Right lung (tissue), 2 donors: ENCODE measurements at regions not wholly inside any gene's neighbourhood (a gene's known extent, or its start where the extent isn't known, plus 50 kb on each side); places are given as distances from the start of the nearest gene placed in this dataset.
A peak's percentile ranks its signal among the peaks of the same experiment; 100 is the strongest.
"Not testable (repeated sequence)": the region's sequence is repeated elsewhere in the genome, so short reads cannot be mapped to it uniquely, and the experiment has no call there.

Experiments used
- DNase-seq, 2 donors: peaks; one replicate each; pipeline ENCODE4 v3.0.0-alpha.2; 2013

DNA sequence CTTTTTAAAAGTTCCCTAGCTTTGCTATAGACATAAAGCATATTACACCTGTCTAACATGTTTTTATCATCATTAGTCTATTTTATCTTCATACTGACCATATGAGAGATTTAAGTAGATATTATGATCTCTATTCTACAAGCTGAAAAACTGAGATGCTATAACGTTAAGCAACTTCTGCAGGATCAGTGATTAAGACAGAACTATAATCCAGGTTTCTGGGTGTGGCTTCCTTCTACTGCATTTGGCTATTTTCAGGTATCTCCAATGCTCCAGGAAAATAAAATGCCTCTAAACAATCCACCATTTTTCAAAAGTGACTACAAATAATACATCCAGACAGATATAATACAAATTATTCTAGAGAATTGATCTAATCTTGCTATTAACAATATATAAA, 53.4 kb downstream of the RGS2 start:
- no peak for DNase-seq

DNA sequence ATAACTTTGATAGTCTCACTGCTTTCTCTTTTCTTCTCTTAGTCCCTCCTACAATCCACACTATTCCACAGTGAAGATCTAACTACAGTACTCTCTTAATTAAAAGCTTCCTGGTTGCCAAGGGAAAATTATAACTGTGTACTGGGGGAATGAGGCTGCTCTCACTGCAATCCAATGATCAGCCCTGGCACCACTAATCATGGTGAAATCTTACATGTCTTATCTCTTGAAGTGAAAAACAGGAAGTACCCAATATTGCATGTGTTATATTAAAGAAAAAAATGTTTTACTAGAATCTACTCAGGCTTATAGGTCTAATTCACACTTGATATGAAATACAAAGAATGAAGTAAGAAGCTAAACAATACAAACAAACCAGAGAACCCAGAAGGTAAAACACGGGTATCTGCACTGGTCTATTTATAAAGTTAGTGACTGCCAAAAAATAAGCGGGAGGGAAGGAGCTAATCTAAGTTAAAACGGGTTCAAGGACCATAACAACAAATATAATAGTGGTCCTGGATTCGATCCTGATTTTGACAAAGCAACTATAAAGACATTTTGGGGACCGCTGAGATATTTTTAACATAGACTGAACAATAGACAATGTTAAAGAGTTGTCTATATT, 57.5 kb downstream of the RGS2 start:
- DNase-seq = no peak

- no peak for DNase-seq
Measured at GRCh38 chr1:192867180-192867579, 58.3 kb downstream of the RGS2 start.

- no peak for DNase-seq
Measured at GRCh38 chr1:192869308-192869940, 60.6 kb downstream of the RGS2 start.

DNA sequence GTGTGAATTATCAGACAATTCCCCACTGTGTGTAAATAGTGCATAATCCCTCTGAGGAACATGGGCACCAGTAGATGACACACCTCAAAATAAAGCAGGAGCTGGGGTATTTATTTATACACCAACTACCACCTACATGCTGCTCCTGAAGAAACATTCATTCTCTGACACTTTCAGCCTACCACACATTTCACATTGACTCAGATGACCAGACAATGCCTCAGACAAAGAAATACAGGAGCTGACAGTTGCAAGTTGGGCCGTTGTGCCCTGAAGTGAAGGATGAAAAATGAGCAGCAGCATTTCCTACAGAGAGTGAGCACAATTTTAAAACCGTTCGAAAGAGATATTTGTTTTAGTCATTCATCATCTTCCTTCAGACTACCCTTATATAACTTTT, 63.2 kb downstream of the RGS2 start:
- no peak for DNase-seq

- DNase-seq = no peak
Measured at GRCh38 chr1:192873836-192874235, 65.0 kb downstream of the RGS2 start.

DNA sequence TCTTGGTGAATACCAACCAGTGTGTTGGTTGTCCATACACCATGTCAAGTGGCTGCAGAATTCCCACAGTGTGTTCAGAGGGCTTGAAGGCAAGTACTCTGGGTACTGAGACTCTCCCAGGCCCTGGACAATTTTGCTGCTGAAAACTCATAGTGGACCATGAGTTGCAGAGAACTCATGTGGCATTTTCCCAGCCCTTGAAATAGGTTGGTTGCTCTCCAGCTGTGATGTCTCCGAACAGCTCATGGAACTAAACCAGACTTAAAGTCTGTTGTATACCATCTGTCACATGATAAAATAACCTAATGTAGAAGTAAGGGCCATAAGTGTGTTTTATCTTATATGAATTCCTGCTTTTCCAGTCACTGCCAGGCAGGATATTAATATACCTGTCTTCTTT, 67.8 kb downstream of the RGS2 start:
- DNase-seq = peak in 1 of 2 donors; percentile 9

- no peak for DNase-seq
Measured at GRCh38 chr1:192877283-192877886, 68.5 kb downstream of the RGS2 start.

DNA sequence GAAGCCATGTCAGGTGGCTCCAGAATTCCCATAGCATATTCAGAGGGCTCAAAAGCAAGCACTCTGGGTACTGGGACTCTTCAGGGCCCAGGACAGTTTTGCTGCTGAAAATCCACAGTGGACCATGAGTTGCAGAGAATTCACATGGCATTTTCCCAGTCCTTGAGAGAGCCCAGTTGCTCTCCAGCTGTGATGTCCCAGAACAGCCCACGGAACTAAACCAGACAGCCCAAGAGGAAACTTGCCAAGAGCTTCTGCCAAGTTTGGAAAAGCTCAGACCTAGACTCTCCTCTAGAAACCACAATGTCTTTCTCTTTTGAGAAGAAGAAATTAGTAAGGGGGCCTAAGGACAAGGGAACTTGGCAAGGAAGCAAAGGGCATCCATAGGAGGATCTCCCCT, 69.4 kb downstream of the RGS2 start:
- DNase-seq = peak; percentile 29 to 30

GRCh38 chr1:192879406-192879805, 70.6 kb downstream of the RGS2 start:
- DNase-seq = no peak

DNA sequence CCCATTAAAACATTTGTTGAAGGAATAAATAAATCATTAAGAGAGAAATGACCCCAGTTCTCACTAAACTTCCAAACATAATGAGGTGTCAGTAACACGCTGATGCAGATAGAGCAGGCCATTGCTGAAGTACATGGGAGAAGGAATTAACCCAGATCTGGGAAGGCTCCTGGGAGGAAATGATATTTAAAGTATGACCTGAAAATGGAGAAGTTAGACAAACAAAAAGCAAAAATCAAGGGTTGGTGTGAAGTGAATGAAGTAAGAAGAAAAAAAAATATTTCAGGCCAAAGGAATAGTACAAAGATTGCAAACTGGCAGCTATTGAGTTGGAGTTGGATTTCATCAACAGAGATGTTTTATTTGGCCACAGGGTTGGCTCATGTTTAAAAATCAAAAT, 71.4 kb downstream of the RGS2 start:
- DNase-seq = no peak

GRCh38 chr1:192884241-192884640, 75.4 kb downstream of the RGS2 start:
- DNase-seq = no peak

- DNase-seq = not testable (repeated sequence)
Measured at GRCh38 chr1:192885387-192885786, 76.5 kb downstream of the RGS2 start.

DNA sequence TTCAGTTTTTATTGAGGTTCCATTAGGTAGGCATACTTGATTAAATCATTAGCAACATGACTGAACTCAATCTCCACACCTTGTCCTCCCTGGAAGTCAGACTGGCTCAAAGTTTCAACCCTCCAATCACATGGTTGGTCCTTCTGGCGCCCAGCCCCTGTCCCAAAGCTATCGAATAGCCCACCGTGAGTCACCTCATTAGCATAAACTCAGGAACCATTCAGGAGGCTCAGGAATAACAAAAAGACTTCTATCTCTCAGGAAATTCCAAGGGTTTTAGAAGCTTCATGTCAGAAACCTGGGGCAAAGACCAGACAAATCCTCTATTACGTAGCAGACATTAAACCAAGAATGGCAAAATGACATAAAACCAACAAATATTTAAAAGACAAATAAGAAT, 78.6 kb downstream of the RGS2 start:
- no peak for DNase-seq

DNA sequence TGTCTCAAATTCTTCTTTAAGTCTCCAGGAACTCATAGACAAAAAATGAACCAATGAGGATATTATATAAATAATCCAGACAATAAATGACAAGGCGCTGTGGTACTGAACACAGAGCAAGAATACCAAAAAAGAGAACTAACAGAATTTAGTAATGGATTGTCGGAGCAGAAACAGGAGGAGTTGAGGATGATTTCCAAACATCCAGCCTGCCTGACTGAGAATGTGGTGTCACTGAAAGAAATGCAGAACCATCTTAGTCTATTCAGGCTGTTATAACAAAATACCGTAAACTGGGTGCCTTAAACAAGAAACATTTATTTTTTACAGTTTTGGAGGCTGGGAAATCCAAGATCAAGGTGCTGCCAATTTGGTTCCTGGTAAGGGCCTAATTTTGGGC, 79.7 kb downstream of the RGS2 start:
- DNase-seq = no peak

DNA sequence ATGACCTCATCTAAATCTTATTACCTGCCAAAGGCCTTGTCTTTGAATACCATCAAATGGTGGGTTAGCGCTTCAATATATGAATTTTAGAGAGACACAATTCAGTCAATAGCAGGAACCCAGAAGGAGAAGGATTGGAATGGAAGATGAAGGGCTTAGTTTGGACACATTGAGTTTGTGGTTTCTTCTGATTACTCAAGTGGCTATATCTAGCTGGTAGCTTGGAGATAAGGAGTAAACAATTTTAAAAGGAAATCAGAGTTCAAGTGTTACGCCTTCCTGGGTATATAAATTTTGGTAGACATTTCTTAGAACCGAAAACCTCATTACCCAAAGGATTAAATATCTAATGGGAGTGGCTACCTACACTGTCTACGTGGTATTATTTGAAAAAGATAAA, 80.2 kb downstream of the RGS2 start:
- DNase-seq = no peak

DNA sequence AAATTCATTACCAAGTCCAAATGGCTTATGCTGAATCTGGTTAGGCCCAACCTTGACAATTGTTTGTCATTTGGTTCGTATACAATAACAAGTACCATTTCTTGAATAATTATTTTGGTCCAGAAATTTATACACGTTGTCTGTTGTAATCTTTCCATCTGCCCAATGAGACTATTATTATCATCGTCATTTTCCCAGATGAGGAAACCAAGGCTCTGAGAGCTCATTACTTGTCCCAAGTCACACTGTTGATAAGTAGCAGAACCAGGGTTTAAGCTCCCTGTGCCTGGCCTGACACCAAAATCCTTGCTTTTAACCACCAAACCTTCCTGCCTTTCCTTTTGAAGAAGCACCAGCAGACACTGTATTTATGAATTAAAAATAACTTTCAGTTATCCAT, 81.3 kb downstream of the RGS2 start:
- no peak for DNase-seq

- no peak for DNase-seq
Measured at GRCh38 chr1:192892934-192893333, 84.1 kb downstream of the RGS2 start.

DNA sequence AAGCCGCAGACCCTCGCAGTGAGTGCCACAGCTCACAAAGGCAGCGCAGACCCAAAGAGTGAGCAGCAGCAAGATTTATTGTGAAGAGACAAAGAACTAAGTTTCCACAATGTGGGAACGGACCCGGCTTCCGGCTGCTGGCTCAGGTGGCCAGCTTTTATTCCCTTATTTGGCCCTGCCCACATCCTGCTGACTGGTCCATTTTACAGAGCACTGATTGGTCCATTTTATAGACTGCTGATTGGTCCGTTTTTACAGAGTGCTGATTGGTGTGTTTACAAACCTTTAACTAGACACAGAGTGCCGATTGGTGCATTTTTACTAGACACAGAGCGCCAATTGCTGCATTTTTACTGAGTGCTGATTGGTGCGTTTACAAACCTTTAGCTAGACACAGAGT, 86.6 kb downstream of the RGS2 start:
- DNase-seq = not testable (repeated sequence)

- DNase-seq = no peak
Measured at GRCh38 chr1:192896376-192896775, 87.5 kb downstream of the RGS2 start.

DNA sequence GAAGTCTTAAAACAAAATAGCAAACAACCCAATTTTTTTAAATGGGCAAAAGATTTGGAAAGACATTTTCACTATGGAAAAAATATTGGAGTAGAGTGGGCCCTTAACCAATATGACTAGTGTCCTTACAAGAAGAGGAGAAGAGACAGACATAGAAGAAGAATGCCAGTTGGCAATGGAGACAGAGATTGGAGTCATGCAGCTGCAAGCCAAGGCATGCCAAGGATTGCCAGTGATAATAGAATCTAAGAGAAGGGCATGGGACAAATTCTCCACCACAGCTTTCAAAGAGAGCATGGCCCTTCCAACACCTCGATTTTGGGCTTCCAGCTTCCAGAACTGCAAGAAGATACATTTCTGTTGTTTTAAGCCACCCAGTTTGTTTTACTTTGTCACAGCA, 92.7 kb downstream of the RGS2 start:
- no peak for DNase-seq

DNA sequence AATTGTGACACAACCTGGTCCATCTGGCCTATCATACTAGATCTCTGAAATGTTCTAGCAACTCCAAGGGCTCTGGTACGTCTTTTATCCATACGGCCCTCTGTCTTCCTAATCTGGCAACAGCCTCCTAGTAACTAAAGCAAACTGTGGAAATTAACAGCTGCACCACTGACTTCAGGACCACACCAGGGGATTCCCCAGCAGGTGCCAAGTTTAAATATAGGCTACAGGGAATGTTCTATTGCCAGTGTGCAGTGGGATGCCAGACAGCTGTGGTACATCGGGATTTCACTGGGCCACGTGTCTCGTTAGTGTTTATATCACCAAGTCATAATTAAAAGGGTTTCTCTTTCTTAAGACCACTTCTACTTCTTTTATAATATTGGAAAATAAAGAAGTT, 94.3 kb downstream of the RGS2 start:
- DNase-seq = no peak

DNA sequence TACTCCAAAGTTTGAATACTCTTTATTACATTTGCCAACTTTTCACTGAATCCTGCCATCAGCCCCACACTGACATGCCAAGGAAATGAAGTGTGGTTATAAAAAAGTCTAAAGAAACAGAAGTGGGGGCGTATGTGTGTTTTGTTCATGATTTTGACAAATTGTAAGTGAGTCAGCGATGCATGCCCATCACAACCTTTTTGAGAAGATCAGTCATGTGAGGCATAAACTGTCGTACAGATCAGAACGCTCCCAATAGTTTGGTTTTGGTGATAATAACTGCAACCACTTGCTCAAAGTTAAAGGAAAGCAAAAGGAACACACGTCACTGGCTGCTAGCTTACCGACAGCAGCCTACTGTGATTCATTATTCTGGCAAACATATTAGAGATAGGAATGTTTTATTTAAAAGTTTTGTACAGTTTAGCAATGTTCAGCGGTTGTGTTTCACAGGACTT, 95.6 kb downstream of the RGS2 start:
- peak in 1 of 2 donors; percentile 13 for DNase-seq

DNA sequence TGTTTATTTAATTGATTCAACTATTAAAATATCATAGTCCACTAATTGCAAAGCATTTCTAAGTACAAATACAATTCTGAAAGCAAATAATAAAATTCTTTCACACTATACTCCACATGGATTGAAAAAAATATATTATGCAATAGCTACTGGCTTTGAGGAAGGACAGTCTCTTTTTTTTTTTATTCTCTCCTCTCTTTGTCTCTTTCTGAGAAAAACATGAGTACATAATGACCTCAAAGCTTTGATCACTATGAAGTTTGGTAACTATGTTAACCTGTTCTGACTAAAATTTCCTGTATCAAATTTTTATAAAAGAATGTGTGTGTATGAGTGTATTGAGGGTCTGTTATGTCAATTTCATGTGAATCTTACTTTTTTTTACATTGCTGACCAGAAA, 96.2 kb downstream of the RGS2 start:
- DNase-seq = no peak
